ENCODE measurements at regions not wholly inside any gene's neighbourhood (a gene's known extent, or its start where the extent isn't known, plus 50 kb on each side); places are given as distances from the start of the nearest gene placed in this dataset.

DNA sequence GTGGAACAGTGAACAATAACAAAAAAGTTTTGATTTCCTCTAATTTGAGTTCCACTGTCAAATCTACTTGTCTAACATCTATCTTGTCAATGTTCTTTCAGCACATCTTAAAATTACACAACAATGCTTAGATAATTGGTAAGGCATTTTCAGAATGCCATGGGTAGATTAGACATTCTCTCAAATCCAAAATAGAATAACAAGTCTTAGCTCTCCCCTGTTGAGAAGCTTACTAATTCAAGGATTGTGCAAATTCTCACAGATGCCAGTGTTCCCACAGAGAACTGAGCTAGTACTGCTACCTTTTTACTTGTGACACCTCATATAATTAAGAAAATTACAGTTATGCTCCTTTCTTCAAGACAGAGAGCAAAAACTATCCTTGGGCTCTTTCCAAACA, 2442.0 kb downstream of the PCDH7 start:
- no peak for DNase-seq (ENCODE audit: extremely low read depth, low read depth)
- TF ChIP-seq CTCF (IDR thresholded peaks at IDR 0.05; ENCODE audit: low read depth, low read length): no peak

DNA sequence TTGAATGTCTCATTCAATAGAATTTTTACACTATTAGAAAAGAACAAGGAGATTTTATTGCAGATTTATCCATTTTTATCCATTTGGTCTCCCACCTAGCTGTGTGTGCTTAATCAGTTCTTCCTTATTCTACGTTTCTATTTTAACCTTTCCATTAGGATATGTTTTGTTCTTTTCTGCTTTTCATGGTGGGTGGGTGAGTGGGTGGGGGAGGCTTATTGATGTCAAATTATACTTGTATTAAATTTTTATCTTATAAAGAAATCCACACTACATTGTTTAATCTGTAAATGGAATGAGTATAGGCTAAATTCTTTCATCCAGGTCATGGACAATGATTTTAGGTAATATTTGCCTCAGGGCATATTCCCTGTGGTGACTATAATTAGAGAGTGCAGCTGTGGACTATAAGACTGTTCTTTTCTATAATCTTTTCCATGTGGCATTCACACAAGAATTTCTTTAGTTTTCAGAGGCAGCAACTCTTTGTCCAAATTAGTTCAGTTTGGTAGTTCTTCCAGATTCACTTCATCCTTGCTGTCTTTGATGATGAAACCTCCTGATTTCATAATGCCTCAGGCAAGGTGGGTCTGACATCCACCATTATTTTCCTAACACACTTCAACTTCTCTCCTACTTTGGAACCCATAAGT, 2451.8 kb downstream of the PCDH7 start:
- no peak for DNase-seq (ENCODE audit: extremely low read depth, low read depth)
- TF ChIP-seq CTCF (IDR thresholded peaks at IDR 0.05; ENCODE audit: low read depth, low read length): no peak

DNA sequence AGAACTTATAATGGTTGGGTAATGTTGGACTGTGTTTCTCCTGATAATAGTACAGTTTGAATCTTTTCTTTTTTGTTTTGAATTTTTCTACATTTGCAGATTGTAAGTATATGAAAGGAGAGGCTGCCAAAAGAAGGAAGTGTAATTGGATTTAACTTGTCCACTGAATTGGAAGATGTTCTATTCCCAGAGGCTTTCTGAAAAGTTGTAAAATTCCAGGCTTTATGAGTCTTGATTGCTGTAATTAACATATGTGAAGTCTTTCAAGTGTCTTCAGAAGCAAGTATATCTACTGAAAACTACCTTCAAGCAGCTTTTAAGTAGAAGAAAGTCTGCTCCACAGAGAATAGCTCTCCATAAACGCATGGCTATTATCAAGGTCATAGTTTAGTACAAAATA, 2456.4 kb downstream of the PCDH7 start:
- no peak for TF ChIP-seq CTCF (IDR thresholded peaks at IDR 0.05; ENCODE audit: low read depth, low read length)
- DNase-seq (ENCODE audit: extremely low read depth, low read depth): no peak

GRCh38 chr4:33184657-33185290, 2464.6 kb downstream of the PCDH7 start:
- DNase-seq (ENCODE audit: extremely low read depth, low read depth): no peak
- no peak for TF ChIP-seq CTCF (IDR thresholded peaks at IDR 0.05; ENCODE audit: low read depth, low read length)

DNA sequence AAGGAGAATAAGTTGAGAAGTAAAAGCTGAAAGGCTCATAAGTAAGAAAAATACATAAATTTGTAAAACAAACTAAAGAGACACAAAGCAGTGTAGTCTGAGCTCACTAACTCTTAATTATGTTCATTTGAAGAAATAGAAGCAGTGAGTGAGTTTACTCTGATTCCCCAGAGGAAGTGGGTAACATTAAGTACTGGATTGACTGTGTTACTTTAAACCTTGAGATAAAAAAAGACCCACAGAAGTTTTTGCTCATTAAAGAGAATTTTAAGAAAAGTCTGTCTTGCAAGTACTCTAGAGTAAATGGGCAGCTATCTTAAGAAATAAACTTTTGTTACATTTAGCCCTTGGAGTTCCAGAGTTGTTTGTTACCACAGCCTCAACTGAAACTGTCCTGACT, 2466.9 kb downstream of the PCDH7 start:
- no peak for DNase-seq (ENCODE audit: extremely low read depth, low read depth)
- TF ChIP-seq CTCF (IDR thresholded peaks at IDR 0.05; ENCODE audit: low read depth, low read length): no peak

DNA sequence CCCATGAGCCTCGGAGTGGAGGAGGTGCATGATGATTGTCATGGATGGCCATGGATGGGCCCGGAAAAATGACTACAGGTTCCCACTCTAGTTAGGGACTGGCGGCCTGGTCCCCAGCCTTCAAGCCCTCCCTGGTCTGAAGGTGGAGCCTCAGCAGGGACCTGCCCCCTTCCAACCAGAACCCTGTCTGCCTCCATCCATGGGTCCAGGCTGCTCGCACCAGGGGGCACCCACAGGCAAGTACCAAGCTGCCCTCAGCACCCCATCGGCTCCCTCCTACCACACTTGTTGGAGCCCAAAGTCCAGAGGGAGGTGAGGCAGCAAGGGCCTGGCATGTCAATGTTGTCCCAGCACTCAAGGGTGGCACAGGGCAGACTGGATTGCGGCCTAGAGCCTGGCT, 2468.6 kb downstream of the PCDH7 start:
- no peak for TF ChIP-seq CTCF (IDR thresholded peaks at IDR 0.05; ENCODE audit: low read depth, low read length)
- no peak for DNase-seq (ENCODE audit: extremely low read depth, low read depth)

DNA sequence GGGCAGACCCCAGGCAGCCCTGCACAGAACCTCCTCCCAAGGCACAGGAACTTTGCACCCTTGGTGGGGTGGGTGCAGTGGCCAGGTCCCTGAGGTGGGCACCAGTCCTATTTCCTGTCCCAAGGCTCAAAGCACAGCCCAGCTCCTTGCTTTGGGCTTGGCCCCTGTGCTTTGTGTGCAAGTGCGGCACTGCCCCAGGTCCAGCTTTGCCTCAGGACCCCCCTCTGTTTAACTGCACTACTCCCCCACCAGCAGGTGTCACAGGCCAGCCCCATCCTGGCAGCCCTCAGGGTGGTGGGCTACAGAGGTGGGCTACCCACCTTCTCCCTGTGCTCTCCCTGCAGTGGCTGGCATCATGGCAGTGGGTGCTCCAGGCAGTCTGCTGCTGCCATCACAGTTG, 2469.0 kb downstream of the PCDH7 start:
- no peak for DNase-seq (ENCODE audit: extremely low read depth, low read depth)
- no peak for TF ChIP-seq CTCF (IDR thresholded peaks at IDR 0.05; ENCODE audit: low read depth, low read length)
